Dedifferentiated amniotic fluid mesenchymal stem cell (primary cell): ENCODE measurements at regions not wholly inside any gene's neighbourhood (a gene's known extent, or its start where the extent isn't known, plus 50 kb on each side); places are given as distances from the start of the nearest gene placed in this dataset.
A peak's percentile ranks its signal among the peaks of the same experiment; 100 is the strongest.

Experiments used
- DNase-seq: peaks from one replicate; pipeline ENCODE4 v3.0.0-alpha.2; 2016; ENCODE audit errors: extremely low spot score

DNA sequence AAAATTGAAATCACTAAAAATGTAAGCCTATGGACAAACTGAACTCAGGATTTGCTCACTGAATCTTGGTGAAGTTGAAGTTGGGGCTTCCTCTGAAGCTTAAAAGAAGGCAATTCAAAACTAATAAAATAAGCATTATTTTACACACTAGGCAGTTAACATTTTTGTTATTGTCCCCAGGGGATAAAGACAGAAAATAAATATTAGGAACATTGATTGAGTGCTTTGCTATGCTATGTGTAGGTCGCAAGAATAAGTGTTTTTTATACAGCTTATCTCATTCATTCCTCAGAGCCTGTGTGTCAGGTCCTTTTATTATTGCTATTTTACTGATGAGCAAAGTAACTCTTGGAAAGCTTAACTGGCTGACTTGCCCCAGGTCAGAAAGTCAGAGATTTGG, 82.2 kb downstream of the ZNF608 start:
- no peak for DNase-seq

DNA sequence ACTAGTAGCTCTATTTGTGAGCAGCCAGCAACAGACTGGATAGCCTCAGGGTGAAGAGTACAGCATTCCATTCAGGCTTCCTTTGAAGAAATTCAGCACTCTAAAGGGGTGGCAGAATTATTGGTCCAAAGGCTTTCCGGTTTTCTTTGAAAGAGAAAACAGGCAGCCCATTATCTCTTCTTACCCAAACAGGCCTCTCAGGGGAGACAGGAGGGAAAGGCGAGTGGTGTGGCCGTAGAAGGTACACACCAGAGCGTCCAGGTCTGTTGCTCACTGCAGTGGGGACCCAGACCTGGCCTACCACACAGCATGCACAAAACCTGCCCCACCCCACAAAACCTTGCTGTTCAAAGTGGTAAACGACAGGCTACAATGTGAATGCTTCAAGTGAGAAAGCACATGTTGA, 83.3 kb downstream of the ZNF608 start:
- no peak for DNase-seq

DNA sequence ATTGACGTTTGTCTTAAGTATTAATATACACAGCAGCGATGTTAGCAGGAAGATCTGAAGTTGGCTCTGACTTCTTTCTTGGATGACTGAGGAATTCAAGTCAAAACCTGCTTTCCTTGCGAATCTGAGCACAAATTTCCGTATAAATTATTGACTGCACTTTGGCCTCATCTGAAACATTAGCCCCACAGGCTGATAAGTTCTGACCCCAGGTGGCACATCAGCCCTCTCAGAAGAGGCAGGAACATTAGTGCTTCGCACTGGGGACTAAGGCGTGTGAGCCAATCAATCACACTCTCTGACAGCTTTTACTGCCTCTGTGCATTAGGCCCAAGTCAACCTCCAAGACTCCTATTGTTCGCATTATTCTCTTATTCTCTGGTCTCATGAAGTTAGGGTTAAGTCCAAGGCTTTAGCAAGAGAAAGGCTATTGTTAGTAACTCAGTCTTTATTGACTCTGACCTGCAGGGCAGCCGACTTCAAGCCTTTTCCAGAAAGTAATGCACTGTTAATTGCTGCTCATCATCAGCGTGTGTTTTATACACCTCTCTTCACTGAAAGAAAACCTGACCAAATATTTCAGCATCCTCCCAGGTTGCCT, 84.2 kb downstream of the ZNF608 start:
- DNase-seq: no peak

DNA sequence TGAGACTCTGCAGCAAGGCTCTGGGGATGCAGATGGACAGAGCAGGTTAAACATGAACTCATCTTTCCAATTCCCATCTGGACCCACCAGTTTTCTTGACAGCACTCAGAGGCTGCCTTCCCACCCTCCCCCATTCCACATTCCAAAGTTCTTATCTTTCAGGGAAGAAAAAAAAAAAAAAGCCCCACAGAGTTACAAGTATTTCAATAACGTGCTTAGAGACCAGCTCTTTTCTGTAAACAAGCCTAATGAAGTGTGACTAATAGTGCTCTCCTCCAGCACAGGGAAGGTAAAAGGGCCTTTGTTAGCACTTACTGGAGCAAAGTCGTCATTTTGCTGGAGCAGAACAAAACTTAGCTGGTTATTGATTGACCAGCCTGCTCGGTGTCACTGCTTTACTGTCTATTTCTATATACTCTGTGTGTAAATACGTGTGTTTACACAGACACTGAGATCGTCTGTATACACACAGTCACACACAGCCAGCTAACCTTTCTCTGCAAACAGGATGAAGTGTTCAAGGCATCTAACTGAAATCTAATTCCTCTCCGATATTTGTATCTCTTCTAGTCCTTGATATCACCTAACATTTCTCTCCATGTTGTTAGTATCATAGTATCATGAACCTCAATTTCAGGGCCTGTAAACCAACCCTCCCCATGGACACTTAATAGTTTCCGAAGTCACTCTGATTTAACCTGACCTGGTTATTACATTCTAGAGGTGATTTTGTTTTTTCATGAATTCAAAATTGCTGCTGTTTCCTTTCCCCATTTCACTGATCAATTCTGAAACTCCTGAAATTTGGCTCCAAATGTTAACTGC, 84.9 kb downstream of the ZNF608 start:
- DNase-seq: peak; percentile 41

DNA sequence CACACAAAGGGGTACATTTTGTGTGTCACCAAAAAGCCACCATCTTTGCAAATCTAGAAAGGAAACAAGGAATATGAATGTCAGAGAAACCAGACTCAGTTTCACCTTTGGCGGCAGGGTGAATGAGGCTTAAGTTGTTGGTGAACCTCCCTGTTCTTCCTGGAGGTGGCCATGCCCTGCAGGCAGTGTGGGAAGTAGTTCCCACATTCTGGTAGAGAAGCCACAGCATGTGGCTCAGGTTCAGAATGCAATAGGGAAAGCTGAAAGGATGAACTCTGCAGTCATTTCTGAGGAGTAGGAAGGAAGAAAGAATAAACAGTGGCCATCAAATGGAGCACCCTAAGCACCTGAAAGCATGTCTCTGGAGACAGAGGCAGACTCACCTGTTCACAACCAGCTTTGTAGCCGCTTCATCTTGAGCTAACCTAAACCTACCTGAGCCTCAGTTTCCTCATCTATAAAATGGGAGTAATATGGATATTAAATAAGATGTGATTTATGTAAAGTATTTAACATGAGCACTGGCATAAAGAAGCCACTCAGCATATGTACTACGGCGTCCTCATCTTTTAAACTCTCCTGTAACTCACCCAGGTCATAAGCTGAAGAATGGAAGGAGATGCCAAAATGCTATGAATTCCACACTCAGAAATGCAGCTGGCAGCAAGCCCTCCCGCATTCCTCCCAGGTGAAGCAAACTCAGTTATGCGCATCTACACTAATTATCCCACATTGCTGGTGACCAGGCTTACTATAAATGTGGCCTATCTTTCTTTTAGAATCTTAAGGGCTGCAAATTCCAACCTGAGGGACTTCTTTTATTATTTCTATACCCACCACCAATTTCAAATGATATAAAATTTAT, 86.0 kb downstream of the ZNF608 start:
- DNase-seq: peak; percentile 77

DNA sequence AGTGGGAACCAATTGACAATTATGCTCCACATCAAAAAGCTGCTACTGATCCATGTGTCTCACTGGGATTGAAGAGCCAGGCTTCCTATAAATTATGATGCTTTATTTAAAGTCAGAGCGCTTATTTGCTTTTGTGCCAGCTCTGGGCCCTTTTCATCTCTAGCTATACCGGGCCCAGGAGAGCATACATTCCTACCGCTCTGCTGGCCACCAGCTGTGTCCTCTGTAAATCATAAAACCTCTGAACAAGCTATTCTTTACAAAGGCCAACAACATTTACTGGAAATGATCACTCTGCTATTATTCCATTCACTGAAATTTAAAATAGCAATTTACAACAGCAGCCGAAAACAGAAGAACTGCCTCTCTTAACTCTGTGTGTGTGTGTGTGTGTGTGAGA, 86.6 kb downstream of the ZNF608 start:
- DNase-seq: no peak

DNA sequence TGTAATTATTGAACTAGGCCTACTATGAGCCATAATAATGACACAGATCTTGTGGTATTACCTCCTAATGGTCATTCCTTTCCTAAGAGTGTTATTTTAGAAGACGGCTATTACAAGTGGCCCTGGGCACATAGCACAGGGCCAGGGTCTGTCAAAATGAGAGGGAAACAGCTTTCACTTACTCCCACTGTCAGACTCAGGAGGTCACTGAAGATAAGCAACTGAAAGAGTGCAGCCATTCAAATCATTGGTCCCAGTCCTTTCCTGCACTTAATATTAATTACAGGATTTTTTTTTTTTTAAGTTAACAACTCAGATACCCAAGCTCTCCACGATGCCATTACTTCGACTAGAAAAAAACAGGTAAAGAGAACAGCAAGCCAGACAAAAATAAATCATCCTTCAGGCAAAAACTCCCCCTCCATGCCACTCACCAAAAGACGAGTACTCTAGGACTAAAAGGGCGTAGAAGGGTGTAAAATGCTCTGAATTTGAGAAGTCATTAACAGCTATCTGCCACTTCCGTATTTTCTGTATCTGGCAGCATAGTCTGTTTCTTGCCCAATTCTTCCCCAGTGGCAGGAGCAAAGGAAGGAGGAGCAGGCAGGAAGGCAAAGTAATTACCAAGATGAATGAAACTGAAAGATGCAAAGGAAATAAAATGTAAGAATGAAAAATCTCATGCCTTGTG, 87.4 kb downstream of the ZNF608 start:
- no peak for DNase-seq

DNA sequence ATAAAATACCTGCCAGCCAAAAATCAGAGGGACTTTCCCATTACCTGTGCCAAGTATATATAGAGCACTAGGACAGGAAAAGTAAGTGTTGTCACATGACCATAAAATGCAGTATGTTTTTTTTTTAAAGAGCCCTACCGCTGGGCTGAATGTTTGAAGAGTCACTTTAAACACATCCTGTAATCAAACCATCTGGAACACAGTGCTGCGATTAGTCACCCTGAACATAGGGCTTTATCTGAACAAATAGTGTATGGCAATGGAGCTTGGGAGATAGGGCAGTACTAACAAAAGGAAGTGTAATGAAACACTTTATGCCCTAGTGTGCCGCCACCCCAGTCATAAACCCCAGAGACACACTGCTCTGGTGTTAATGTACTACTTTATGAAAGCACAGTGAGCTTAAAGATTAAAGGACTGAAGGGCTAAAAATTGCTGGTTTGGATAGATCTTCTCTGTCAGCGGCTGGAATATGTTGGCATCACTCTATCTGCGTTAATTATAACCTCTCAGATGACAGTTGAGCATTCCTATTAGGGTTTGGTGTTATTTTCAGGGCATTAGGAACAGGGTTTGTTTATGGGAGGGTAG, 90.4 kb downstream of the ZNF608 start:
- DNase-seq: peak; percentile 52

DNA sequence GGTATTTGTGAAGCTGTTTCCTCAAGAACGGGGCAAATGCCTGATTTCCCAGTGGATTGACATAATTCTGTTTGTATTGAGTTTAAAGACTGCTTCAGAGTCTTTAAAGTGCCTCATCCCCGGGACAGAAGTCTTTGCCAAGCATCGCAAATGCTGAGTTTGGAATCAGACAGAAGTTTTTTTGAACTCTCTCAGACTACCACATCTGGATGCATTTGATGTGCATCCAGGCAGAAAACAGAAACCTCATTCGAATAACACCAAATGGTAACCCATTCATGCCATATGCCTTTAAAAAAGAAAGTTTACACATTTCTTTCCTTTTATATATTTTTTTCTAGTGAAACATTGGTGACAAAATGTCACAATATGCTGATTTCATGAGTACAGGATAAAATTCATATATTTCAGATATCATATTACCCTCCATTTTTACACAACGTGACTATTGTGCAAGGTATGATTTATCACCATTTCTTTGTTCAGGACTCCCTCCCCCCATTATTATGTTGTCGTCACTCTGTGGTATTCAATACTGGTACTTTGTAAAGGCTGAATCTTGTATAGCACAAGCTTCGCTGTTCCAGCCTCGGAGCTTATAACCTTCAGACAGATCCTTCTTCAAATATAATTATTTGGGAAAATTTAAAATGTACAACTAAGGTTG, 91.1 kb downstream of the ZNF608 start:
- no peak for DNase-seq

DNA sequence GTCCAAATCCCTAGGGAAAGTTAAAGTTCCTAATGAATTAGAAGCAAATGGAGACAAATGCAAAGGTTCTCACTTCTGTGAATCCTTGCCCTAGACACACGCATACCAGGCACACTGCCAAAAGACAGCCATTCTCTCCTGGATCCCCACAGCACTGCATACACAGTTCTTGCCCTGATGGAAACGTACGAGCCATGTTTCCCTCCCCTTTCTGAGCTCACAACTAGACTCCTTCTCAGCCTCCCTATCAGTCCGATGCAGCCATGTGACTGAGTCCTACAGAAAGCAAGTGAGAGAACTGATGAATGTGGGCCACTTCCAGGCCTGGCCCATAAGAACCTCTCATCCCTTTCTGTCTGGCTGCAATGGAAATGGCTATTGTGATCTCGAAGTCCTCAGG, 92.0 kb downstream of the ZNF608 start:
- DNase-seq: no peak

DNA sequence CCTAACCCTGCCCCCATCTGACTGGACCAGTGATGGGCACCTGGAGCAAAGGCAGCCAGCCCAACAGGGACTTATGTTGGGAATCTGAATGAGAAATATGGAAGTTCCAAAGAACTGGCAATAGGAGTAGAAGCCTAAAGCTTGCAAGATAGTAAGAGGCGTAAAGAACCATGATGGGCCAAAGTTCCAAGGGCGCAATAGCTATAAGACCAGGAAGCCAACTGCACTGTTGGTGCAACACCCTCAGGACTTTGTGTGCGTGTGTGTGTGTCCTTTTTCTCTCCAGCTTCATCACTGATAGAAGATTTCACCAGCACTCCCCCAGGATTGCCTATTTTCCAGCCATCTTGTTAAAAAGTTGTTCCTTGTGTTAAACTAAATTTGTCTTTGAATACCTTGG, 92.8 kb downstream of the ZNF608 start:
- DNase-seq: no peak

DNA sequence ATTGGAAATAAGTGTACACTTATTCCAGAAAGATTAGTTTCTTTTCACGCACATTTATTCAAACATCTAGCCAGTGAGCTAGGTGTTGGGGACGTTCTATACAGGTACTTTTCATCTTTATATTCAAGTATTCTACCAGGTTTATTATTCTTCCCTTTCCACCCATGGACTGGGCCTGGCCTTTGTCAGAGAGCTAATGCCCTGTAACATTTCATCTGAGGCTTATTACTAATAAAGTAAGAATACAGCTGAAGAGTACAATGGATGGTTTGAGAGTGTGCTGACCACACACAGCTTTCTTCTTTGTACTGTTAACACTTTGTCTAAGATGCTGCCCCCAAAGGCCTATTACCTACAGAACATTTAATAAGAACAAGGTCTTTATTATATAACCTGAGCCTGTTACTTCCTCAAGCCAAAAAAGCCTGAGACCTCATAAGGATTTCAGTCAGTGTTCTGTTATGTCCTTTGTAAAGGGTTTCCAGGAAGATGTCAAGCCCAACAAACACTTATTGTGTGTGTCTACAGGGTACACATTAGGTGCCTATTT, 93.5 kb downstream of the ZNF608 start:
- no peak for DNase-seq

DNA sequence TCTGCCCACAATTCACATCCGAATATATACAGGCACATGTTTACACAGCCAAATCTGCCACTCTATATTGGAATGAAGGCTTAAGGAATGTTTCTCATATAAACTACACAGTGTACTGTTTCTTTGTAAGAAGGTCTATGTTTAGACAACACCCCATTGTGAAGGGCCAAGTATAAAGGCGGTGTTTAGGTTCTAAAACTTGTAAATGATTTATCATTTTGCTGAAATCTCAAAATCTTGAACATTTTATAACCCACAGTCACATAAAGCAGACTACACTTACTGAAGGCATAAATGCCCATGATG, 94.0 kb downstream of the ZNF608 start:
- no peak for DNase-seq

DNA sequence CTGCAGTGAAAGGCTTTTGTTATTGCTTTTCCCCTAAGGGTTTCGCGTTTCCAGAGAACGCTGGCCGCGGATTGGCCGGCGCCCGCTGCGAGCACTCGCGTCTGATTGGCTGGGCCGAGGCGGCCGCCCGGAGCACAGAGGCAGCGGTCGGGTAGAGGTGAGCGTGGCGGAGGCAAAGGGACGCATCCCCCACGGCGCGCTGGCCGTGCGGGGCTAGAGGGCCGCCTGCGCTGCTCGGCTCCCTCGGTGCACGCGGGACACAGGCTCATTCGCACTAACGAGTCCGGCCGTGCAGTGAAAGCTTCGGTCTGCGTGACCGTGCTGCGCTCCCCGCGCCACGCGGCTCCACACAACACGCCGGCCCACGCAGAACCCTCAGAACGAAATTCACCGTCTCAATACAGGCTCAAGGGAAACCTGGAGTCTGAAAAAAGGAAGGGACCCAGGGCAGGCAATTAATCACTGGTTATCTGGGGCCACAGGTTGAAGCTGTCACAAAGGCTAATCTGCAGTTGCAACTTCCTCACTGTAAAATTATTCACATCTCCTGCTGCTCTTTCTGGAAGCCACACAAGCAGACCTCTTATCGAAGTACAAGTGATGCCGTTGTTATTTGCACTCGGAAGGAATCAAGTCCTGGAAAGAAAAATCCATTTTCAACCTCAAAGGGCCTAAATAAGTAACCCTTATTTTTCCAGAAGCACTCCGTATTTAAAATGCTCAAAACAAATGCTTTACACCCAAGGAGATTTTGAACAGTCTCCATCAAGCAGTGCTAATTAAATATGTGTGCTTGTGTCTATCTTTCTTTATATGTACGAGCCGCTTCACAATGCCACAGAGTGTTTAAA, 94.6 kb downstream of the ZNF608 start:
- DNase-seq: no peak

DNA sequence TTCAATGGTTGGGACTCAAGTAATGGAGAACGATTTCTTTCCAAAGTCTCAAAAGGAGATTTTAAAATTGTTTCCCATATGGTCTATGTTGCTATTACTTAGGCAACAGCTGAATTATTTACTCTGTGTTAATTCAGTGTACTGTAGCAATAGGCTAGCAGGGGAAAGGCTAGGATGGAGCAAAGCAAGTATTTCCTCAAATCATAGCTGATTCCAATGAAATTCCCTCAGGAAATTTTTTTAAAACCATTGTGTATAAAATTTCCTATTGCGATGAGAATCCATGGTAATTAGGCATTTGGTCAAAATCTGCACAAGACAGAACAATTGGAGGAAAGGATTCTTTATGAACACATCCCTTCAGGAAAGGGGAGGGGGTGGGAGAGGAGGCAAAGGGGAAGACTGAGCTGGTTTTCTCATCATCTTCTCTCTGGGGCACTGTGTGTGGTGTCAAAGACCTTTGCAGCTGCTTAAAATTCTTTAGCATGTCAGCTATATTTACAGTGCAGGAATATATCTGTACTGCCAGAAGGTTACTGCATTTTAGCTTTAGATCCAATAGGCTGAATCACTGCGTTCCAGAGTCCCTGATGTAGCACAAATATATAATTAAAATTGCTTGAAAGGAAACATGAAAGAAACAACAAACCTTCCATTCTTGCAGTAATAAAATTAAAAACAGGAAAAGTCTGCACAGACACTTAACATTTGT, 95.3 kb downstream of the ZNF608 start:
- DNase-seq: peak; percentile 63

DNA sequence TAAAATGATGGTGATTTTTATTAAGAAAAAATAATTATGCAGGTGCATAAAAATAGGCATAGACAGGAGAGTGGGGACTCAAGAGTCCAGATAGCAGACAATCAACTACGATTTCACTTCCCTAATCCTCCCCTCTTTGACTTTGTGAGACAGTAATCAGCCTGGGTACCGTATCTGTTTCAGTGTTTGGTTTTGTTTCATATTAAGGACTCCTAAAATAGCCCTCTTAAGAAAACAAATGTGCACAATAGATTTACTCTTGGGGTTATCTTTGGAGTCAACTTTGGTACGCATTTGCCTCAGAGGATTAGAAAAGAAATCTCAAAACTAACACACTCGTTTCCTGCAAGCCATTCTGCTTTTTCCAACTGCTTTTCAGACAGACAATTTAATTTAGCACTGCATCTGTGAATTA, 96.3 kb downstream of the ZNF608 start:
- DNase-seq: no peak

DNA sequence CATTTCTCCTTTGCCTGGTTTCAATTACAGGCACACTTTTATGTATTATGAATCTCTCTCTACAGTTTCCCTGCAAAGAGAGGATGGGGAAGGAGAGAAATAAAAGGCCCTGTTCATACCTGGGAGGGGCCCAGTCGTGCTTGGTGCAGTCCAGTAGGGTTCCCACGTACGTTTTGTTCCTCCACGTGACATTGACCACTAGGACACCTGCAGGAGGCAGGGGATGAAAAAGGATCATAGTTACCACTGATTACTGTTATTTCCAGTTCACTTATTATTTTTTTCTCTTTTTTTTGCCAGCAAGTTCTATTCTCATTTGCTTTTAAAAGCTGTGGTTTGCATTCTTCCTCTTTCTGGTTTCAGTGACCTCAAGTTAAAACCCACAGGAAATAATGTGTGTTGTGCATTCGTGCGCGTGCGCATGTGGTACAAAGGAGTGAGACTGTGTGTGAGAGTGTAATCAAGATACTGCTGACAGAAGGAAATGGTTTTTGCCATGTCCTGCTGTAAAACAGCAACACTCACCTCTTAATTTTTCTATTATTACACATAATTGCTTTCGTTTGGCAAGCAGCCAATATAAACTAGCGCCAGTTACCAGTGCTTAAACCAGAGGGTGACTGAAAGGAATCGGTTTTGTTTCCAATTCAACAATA, 96.8 kb downstream of the ZNF608 start:
- DNase-seq: peak; percentile 60

DNA sequence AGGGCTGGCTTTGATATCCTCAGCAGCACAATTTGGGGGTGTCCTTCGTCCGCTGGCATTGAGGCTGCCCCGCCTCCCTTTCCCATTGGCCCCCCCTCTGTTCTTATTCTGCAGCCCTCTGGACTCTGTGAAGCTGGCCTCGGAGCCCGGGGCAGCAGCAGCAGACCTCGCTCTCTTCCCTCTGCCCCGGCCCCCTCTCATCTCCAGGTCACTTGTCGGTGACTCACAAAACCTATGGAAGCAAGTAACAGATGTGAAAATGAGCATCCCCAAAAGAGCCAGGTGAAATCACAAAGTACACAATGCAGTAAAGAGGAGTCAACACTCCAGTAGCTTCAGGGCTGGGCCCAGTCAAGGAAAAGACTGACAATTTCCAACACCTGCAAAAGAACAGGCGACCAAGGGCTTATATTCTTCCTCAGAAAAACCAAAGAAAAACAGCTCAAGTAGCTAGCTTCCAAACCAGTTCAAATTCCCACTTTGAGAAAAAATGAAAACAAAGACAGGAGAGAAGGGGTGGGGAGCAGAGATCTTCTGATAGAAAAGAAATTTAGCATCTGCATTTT, 97.5 kb downstream of the ZNF608 start:
- DNase-seq: no peak

DNA sequence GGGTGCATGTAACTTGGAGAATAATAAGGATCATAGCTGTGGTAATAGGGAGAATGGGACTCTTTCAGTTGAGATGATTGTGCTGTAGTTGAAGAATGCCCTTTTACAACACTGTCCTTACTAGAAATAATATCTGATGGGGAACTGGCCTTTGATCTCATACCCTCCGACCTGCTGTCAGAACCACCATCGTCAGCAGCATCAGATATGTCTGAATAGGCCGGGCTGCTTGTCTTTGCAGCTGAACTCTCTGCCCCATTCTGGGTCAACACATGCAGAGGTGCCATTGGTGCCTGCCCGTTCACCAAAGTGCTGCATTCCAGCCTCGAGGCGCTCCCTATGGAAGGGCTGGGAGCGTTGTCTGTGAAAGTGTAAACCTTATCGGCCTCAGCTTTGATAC, 99.1 kb downstream of the ZNF608 start:
- DNase-seq: no peak
